Eye (tissue), 1 donor: ENCODE measurements at regions not wholly inside any gene's neighbourhood (a gene's known extent, or its start where the extent isn't known, plus 50 kb on each side); places are given as distances from the start of the nearest gene placed in this dataset.

Source experiments
- DNase-seq: peaks from one replicate; pipeline ENCODE4 v3.0.0-alpha.2; 2015

DNA sequence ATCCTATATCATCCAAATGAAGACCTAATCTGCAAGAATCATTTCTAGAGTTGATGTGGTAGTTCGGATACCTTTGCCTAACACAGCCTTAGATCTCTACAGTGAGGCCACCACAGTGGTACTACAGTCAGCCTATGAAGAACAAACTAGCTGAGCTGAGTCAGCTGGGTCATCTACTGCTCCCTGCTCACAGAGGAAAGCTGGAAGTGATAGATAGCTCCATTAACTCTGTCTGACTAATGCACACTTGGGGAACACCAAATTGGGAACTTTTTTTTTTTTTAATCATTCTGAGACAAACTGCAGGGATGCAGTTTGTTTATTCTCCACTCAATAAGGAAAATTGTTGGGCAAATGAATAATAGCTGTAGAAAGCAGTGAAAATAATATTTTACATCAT lies 1160.6 kb downstream of the PCDH9 start:
- no peak for DNase-seq

DNA sequence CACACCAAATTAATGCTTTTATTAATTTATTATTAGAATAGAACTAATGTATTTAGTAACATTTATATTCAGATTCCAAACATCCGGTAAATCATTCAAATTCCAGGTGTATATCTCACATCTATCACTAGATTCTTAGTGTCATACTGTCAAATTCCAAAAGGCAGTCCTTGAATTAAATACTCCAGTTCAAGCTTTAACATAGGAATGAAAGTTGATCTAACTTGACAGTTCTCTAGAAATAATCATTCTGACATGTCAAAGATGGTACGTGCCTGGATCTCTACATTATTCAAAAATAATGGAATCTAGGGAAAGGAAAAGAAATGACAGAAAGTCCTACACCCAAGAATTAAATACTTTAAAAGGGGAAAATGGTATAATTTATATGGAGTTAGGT lies 1161.5 kb downstream of the PCDH9 start:
- DNase-seq, result peak; percentile 3

DNA sequence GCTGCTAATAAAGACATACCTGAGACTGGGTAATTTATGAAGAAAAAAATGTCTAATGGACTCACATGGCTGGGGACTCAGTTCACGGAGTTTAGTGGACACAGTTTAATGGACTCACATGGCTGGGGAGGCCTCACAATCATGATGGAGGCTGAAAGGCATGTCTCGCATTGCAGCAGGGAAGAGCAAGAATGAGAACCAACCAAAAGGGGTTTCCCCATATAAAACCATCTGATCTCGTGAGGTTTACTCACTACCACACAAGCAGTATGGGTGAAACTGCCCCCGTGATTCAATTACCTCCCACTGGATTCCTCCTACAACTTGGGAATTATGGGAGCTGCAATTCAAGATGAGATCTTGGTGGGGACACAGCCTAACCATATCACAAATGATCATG lies 1181.2 kb downstream of the PCDH9 start:
- DNase-seq, result no peak

DNA sequence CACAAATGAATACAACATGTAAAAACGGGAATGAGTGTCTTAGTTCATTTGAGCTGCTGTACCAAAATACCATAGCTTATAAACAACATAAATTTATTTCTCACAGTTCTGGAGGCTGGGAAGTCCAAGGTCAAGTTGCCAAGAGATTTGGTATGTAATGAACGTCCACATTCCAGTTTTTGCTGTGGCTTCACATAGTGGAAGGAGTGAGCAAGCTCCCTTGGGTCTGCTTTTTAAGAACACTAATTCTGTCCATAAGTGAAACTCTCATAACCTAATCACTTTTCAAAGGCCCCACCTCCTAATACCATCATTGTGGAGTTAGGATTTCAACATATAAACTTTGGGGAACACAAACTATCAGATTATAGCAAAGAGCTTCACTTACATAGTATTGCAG lies 1189.6 kb downstream of the PCDH9 start:
- no peak for DNase-seq

DNA sequence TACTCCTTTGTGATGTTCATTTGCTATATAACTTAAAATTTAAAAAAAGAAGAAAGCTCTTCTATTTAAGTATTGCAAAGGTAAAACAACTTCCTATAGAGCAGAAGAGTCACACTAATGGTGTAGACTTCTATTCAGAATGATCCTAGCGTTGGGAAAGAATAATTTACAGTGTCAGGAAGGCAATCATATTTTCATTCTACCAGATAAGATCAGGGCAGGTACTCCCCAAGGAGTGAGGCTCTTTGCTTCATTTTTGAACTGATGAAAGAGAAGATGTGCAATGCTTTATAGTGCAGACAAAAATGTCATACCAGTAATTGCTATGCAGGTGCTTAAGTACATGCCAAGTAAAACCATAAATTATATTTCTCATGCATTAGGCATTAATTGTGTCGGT lies 1193.0 kb downstream of the PCDH9 start:
- no peak for DNase-seq

DNA sequence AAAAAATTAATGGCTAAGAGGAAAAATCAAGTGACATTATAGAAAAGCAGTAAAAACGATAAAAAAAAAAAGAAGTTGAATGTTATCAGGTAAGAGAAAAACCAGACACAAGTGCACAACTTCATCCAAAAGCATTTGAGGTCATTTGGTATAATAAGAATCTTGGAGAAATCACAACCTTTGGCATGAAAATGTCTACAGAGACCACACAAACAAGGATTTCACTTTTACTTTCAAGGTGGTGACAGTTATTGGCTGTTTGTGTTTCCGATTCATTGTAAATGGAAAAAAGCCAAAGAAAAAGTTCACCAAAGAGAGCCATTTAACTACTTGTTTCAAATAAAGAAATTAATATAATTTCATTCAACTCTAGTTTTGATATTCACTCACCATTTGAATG lies 1193.5 kb downstream of the PCDH9 start:
- DNase-seq, result no peak

DNA sequence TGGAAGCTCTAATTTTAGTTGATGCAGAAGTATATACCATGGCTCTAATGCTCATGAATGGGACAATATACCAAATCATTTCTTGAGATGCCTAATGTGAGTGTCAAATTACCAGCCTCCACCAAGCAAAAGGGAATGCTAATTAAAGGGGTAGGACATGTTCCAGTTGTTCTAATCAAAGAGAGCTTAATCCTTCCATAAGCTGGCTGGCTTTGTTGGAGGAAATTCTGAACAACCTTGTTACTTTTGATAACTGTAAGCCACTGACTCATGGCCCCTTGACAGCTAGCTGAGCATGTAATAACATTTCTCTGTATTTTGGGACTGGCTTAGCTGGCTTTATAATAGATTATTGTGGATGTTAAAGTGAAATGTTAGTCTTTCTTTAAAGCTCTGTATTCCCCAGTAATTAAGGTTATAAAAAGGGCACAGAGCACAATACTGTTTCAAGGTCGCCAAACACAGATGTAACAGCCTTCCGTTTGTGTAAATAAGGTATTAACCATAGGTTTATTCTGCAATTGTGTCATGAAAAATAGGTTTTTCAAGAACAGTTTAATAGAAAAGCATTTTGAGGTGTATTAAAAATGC lies 1194.0 kb downstream of the PCDH9 start:
- peak; percentile 30 for DNase-seq

DNA sequence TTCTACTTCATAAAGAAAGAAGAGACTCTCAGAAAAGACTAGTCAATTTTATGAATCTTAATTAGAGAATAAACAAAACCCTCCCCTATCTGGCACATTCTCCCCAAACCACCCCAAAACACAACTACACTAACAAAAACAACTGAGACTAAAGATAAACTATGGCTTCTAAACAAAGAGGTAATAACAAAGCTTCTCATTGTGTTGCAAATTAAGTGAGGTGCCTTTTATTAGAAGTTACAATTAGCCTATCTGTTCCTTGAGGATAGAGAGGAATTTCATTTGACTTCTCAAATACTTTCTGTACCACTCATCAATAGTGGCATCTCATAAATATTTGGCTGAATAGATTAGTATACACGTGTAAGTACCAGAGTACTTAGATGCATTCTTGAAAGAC lies 1196.2 kb downstream of the PCDH9 start:
- no peak for DNase-seq

DNA sequence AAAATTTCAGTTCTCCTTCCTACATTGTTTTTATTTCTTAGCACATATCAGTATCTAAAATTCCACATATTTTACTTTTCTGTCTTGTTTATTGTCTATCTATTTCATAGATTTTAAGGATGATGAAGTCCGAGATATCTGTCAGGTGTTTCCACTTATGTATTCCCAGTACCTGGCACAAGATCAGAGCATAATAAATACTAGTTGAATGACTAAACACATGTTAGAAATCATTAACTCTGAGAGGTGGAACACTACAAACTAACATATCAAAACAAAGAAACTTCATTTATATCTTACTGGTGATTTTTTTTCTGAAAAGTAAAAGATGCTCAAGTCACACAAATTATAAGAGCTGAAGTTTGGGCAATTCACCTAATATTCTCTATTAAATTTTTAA lies 1208.3 kb downstream of the PCDH9 start:
- DNase-seq, result no peak

DNA sequence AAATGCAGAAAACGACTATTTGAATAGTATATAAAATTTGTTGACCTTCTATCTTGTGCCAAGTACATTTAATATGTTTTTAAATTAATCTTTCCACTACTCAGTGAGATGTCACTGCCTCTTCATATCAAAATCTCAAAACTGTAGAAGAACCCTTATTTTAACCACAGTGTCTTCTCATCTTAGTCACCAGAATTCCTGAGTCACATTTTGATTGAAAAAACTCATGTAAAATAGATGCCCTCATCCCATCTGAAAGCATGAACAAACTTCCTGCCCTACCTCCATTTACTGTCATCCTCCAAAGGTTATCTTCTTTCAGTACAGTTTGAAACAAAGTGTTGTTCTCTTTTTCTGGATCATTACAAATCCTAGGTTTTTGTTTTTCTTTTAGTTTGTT lies 1215.4 kb downstream of the PCDH9 start:
- no peak for DNase-seq

DNA sequence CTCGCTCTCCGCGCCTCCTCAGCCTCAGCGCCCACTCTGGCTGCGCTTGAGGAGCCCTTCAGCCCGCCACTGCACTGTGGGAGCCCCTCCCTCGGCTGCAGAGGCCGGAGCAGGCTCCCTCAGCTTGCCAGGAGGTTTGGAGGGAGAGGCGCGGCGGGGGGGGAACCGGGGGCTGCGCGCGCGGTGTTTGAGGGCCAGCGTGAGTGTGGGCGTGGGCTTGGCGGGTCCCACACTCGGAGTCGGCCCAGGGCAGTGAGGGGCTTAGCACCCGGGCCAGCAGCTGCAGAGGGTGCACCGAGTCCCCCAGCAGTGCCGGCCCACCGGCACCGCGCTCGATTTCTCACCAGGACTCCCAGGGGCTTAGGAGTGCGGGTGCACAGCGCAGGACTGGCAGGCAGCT lies 1220.9 kb downstream of the PCDH9 start:
- DNase-seq, result no peak

DNA sequence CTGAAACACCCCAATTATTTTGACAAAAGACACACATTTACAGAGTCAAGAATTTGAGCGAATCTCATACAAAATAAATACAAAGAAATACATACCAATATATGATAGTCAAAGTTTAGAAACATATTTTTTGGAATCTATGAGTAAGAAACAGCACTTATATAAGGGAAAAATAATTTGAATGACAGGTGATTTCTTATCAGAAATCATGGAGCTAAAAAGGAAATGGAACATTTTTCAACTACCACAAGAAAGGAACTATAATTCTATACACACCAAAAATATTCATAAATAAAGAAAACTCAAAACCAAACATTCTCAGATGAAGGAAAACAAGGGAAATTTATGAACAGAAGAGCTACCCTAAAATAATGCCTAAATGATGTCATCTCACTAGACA lies 1226.6 kb downstream of the PCDH9 start:
- no peak for DNase-seq

DNA sequence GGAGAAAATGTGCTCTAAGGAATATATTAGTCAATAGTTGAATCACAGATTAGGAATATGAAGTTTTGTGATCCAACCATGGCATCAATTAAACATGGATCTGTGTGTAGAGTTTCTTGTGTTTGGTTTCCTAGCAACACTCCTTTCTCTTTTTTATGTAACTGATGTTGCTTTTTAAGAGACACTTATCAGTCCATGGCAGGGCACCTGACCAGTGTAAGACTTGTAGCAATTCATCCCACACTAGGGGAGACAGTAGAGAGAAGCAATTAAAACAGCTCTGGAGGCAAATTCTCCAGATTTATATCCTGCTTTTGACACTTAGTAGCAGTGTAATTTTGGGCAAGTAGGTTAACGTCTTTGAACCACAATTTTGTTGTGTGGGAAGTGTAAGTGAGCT lies 1229.0 kb downstream of the PCDH9 start:
- no peak for DNase-seq

DNA sequence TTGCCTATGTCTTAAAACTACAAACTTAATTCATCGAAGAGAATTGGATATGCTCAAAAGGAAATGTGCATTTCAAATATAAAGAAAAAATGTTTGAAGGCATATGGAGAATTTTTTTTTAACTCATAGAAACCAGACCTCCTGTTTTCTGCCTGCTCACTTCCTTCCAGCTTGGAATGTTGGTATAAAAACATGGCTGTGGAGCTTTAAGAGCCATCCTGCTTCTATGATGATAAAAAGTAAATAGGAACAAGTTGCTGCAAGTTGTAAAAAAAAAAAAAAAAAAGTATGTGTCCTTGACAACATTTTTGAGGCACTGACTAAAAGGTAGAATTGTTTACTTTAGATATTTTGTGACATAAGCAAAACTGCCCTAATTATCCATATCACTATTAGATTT lies 1230.7 kb downstream of the PCDH9 start:
- no peak for DNase-seq

DNA sequence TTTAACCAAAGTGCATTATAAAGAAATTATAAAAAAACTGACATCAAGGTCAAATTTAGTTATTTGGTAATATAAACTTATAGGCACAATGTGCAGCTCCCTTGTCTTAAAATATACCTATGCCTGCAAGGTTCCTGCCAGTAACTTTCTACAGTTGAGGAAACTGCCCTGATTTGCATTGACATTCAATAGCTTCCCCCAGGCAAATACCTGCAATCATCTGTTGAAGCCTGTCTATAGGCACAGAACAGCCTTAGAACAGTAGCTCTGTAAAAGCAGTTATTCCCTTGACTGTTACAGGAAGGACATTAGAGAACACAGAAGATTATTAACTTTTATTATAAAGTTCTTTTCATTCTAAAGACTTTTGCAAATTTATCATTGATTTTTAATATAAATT lies 1239.5 kb downstream of the PCDH9 start:
- no peak for DNase-seq

DNA sequence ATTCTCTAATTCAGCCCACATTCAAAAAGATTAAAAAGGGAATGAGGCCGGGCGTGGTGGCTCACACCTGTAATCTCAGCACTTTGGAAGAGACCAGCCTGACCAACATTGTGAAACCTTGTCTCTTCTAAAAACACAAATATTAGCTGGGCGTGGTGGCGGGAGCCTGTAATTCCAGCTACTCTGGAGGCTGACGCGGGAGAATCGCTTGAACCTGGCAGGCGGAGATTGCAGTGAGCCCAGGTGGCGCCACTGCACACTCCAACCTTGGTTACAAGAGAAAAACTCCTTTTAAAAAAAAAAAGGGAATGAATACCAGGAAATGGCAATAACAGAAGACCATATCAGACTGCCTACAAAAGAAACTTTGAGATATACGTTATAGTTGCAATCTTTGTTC lies 1244.5 kb downstream of the PCDH9 start:
- DNase-seq, result no peak

DNA sequence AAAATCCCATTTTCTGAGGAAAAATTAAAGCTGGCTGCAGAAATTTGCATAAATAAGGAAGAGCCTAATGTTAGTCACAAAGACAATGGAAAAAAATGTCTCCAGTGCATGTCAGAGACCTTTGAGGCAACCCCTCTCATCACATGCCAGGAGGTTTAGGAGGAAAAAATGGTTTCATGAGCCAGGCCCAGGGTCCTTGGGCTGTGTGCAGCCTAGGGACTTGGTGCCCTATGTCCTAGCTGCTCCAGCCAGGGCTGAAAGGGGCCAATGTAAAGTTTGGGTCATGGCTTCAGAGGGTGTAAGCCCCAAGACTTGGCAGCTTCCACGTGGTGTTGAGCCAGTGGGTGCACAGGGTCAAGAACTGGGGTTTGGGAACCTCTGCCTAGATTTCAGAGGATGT lies 1252.6 kb downstream of the PCDH9 start:
- DNase-seq, result no peak

DNA sequence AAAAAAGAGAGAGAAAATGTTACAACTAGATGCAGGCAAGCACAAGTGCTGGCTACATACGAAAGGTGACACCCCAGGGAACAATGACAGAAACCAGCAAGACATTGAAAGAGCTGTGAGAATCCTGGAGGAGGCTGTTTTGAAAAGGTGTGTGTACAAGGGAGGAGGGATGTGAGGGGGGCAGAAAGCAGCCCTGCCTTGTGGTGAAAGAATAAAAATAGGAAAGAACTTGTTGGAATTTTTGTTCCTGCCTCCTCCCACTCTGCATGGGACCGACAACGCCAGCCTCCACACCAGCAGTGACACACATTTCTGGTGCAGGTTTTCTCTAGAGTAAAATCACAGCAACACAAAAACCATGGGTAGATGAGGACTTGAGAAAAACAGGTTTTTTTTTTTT lies 1258.6 kb downstream of the PCDH9 start:
- no peak for DNase-seq

DNA sequence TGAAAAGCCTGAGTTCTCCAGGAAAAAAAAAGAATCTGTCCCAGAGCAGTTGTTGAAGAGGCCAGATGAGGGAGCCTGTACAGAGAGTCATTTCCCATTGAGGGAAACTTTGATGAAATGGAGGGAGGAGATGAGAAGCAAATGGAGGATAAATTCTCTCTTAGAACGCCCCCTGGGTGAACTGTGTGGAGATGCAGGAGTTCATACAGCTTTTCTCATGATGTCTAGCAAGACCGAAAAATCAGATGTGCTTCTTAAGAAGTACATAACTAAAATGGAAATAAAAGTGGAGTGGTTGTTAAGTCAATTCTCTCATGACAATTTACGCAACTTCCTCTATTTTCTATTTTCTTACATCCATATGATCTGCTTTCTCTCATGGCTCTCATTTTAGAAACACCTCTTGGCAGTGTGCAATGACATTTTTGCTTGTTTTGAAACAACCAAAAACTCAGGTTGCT lies 1263.1 kb downstream of the PCDH9 start:
- DNase-seq, result no peak

DNA sequence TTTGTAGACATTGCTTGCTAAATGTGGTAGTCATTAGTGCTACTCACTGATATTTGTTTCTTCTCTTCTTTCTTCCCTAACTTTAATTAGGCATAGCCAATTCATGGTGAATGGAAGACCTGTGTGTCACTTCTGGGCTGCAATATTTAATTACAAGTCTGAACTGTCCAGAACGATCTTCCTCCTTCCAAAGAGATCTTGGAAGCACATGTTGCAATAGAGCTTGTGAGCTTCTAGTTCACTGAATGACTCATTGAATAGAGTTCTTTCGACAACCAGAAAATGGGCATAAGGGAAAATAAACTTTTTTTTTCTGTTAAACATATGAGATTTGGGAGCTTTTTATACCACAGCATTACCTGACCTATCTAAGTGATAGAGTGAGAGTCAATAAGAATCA lies 1264.6 kb downstream of the PCDH9 start:
- DNase-seq, result peak; percentile 6

DNA sequence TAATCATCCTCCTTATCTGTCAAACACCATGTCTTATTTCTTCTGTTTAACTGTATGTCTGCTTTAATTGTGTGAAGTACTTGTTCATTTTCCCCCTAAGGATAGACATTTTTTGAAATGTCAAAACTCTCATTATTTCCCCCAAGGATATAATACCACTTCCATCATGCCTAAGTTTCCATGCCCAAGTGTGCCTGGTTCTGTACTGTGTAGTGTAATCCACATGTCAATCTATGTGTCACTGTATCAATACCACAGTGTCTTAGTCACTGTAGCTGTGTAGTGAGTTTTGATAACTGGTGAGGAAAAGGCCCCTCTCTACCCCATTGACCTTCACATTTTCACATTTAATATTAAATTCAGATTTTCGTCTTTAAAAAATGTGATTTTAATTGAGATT lies 1265.5 kb downstream of the PCDH9 start:
- no peak for DNase-seq

DNA sequence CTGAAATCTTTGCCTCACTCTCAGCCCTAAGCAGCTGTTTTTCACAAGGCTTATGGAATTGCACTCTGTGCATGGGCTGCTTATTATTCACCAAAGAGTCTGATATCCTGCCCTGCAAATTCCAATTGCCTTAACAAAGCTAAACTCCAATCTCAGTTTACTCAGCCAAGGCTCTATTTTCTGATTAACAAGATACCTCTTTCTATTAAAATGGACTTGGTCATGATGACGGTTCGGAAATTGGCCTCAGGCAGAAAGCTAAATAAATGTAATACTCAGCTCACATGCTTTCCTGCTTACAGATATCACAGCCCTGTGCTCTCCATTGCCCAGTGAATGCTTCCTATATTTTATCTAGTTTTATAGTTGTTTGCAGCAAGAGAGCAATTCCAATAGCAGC lies 1270.8 kb downstream of the PCDH9 start:
- DNase-seq, result no peak

DNA sequence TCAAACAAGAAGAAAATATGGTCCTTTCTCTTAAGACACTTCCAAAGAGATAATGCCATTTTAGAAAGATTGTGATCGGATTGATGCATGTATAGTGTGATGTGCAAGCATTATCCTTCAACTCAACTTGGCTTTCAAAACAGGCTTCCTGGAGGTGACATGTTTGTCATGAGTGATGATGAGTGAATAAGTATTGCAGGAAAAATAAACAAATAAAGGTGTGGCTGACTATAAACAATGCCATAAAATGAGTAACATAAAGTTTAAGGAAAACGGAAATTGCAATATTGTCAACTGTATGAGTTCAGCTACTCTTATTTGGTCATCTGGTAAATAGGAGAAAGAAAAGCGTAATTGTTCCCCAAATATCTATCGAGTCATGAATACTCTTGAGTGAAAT lies 1283.7 kb downstream of the PCDH9 start:
- no peak for DNase-seq

DNA sequence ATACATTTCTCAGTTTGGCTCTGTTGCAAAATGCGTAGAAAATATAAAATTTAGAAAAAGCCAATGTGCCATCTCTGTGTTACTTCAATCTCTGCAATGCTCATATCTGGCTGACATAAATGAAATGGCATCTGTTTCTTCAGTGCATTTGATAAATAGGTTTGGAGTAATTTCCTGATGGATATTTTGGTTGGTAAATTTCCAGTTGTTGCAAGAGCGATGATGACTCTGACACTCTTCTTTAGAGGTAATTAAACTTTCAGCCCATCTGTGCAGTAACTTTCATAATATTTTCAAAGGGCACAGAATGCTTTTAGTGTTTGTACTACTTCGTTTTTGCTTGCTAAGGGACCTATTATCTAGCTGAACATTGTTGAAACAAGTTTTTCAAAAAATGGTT lies 1286.4 kb downstream of the PCDH9 start:
- DNase-seq, result no peak

DNA sequence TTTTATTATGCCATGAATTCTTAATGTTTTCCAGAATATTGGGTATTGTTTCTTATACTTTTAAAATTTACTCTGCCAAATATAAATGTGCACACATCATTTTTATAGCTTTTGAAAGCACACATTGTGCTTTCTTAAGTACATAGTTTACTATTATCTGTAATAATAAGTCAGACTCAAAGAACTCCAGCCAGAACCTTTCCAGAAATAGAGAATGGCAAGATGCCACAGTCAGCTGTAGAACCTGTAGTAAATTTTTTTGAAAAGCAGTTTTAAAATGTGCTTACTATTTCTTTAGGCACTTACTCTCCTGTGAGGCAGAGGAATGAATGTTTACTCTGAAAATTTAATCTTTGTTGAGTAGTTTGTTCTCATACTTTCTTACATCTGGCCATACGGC lies 1287.1 kb downstream of the PCDH9 start:
- DNase-seq, result no peak

DNA sequence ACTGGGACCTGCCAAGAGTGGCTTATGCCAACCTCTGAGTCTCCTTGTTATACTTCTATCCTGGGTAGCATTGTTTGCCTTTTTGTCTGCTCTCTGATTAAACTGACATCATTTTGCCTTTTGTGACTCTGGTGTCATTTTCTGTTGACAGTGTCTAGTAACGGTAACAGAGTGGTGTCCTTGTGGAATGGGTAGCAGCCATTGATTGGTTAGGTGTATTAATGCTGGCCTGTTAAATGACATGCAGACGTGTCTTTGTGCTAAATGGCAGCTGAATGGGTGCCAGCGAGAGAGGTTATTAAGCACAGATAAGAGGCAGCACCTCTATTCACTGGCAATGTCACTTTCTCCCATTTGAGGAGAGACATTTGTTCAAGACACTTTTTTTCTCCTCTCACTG lies 1289.4 kb downstream of the PCDH9 start:
- no peak for DNase-seq
